Type B pancreatic cell (in vitro differentiated cells): ENCODE measurements at regions not wholly inside any gene's neighbourhood (a gene's known extent, or its start where the extent isn't known, plus 50 kb on each side); places are given as distances from the start of the nearest gene placed in this dataset.

Experiments used
- DNase-seq: peaks from one replicate; pipeline ENCODE4 v3.0.0; 2021; ENCODE audit warnings: mixed read lengths; ENCODE audit not compliant: unreplicated experiment; ENCODE audit errors: extremely low spot score
- H3K27ac Mint-ChIP-seq: 2 replicates; pipeline ENCODE4 v1.8.0; 2021; ENCODE audit warnings: mild to moderate bottlenecking, mixed read lengths
- H3K27me3 Mint-ChIP-seq: 2 replicates; pipeline ENCODE4 v1.8.0; 2021; ENCODE audit warnings: mixed read lengths
- H3K36me3 Mint-ChIP-seq: 2 replicates; pipeline ENCODE4 v1.8.0; 2021; ENCODE audit warnings: mixed read lengths
- H3K4me1 Mint-ChIP-seq: one replicate; pipeline ENCODE4 v1.8.0; 2021; ENCODE audit warnings: mixed read lengths; ENCODE audit not compliant: unreplicated experiment
- H3K4me3 Mint-ChIP-seq: 2 replicates; pipeline ENCODE4 v1.8.0; 2021; ENCODE audit warnings: mild to moderate bottlenecking, mixed read lengths
- H3K9me3 Mint-ChIP-seq: 2 replicates; pipeline ENCODE4 v1.8.0; 2021; ENCODE audit warnings: mixed read lengths
- TF ChIP-seq, protein P1 (sequence below): fragments of 200-600 bp; sonication (generic); conservative IDR thresholded peaks from 2 replicates; pipeline ENCODE4 v1.5.0; 2021; ENCODE audit warnings: antibody characterized with exemption, mild to moderate bottlenecking

DNA sequence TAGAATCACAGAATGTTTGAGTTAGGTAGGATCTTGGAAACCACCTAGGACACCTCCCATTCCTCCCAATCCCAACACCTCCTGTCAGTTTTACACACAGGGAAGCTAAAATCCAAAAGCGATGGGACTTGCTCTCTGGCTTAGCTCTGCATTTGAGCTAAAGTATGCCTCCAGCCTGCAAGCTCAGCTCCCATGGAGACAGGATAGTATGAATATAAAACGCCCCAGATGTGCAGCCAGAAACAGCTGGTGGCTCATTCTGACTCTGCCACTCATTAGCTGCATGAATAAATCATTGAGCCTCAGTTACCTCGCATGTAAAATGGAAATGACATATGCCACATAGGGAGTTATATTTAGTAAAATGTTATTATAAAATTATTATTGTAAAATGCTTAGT, 336.0 kb downstream of the SUCLA2 start:
- Mint-ChIP-seq H3K36me3 (no peaks in the 10 kb centered on the region), H3K9me3 (no peaks in the 10 kb centered on the region), H3K27ac (no peak overlapping the region), H3K4me1 (no peaks in the 10 kb centered on the region), H3K27me3 (no peaks in the 10 kb centered on the region), H3K4me3 (no peak overlapping the region)
- no peak for DNase-seq
- TF ChIP-seq, protein P1, sequence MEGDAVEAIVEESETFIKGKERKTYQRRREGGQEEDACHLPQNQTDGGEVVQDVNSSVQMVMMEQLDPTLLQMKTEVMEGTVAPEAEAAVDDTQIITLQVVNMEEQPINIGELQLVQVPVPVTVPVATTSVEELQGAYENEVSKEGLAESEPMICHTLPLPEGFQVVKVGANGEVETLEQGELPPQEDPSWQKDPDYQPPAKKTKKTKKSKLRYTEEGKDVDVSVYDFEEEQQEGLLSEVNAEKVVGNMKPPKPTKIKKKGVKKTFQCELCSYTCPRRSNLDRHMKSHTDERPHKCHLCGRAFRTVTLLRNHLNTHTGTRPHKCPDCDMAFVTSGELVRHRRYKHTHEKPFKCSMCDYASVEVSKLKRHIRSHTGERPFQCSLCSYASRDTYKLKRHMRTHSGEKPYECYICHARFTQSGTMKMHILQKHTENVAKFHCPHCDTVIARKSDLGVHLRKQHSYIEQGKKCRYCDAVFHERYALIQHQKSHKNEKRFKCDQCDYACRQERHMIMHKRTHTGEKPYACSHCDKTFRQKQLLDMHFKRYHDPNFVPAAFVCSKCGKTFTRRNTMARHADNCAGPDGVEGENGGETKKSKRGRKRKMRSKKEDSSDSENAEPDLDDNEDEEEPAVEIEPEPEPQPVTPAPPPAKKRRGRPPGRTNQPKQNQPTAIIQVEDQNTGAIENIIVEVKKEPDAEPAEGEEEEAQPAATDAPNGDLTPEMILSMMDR = no peak

DNA sequence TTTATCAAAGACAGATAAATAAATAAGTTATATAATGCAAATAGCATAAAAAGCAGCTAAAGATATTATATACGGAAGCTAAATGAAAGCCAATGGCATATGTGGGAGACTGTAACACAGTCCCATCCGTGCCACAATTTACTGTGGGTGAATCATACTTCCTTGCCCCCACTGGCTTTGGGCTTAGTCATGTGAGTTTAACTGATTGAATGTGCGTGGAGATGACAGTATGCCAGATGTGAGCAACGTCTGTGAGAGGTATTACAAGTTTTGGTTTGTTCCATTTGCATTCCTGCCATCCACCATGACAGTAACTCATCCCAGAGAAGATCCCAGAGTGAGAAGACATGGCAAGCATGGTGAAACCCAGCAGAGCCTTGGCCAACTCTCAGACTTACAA, 340.0 kb downstream of the SUCLA2 start:
- TF ChIP-seq, protein P1 = no peak
- no peaks in the 10 kb centered on the region for H3K9me3 Mint-ChIP-seq
- peaks cover 9% of the 10 kb centered on the region for H3K4me1 Mint-ChIP-seq
- no peaks in the 10 kb centered on the region for H3K27me3 Mint-ChIP-seq
- DNase-seq = no peak
- H3K27ac Mint-ChIP-seq = no peak overlapping the region
- no peaks in the 10 kb centered on the region for H3K36me3 Mint-ChIP-seq
- H3K4me3 Mint-ChIP-seq = no peak overlapping the region

- no peak overlapping the region for H3K27ac Mint-ChIP-seq
- TF ChIP-seq, protein P1 = no peak
- H3K9me3 Mint-ChIP-seq = no peaks in the 10 kb centered on the region
- H3K27me3 Mint-ChIP-seq = no peaks in the 10 kb centered on the region
- H3K4me1 Mint-ChIP-seq = peaks cover 15% of the 10 kb centered on the region
- H3K4me3 Mint-ChIP-seq = no peak overlapping the region
- no peak for DNase-seq
- no peaks in the 10 kb centered on the region for H3K36me3 Mint-ChIP-seq
Observed at GRCh38 chr13:47656651-47657050, 344.4 kb downstream of the SUCLA2 start.

DNA sequence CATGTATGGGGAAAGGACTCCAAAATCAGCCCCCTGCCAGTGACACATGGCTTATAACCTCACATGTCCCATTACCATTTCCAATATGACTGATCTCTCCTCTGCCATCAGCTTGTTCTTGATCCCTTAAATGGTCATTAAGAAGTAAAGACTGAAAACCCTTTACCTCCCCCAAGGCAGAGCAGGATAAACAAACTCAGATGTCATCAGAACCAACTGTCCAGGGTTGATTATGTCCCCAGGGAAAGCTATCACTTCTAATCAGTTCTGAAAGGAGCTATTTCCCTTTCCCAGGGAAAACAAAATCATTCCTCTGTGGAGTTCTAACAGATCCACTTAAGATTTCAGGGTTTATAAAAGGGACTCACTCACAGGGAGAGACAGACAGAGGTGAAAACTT, 350.9 kb downstream of the SUCLA2 start:
- H3K4me3 Mint-ChIP-seq = no peak overlapping the region
- no peaks in the 10 kb centered on the region for H3K27me3 Mint-ChIP-seq
- no peaks in the 10 kb centered on the region for H3K36me3 Mint-ChIP-seq
- no peak for DNase-seq
- no peak overlapping the region for H3K27ac Mint-ChIP-seq
- no peaks in the 10 kb centered on the region for H3K9me3 Mint-ChIP-seq
- TF ChIP-seq, protein P1 = no peak
- H3K4me1 Mint-ChIP-seq = peaks cover 19% of the 10 kb centered on the region

DNA sequence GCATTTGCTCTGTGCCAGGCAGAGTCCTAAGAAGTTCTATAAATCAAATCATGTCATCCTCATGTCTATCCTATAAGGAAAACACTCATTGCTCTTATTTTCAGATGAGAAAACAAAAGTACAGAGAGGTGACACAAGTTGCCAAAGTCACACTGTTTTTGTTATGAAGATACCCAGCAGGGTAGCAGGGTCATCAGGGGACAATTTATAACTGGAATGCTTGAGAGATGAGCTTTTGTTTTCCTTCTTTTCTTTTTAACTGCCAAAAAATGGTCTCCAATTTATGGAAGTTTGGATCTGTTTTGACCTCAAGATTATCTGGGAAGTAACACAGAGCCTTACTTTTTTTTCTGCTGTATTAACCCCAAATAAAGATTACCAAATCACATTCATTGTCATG, 354.1 kb downstream of the SUCLA2 start:
- Mint-ChIP-seq H3K27me3 (no peaks in the 10 kb centered on the region), H3K4me3 (no peak overlapping the region), H3K4me1 (peaks cover 12% of the 10 kb centered on the region), H3K27ac (no peak overlapping the region), H3K9me3 (no peaks in the 10 kb centered on the region), H3K36me3 (no peaks in the 10 kb centered on the region)
- TF ChIP-seq, protein P1 = no peak
- DNase-seq = no peak

DNA sequence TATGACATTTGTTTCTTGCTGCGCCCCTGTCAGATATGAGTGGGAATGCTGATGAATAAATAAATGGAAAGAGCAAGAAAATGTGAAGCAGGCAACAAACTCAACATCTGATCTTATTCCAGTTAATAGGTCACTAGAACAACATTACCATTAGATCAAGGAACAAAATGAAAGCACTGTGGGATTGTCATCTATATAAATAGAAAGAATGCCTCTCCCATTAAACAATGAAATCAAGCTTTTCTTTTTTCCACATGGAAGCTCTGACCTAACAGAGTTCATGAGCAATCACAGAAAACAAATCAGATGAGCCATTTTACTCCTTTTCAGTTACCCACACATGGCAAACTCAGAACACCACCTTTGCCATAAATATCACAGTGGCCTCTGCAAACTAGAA, 354.8 kb downstream of the SUCLA2 start:
- Mint-ChIP-seq H3K36me3 (no peaks in the 10 kb centered on the region), H3K9me3 (no peaks in the 10 kb centered on the region), H3K27me3 (no peaks in the 10 kb centered on the region), H3K4me3 (no peak overlapping the region), H3K27ac (no peak overlapping the region), H3K4me1 (peaks cover 12% of the 10 kb centered on the region)
- DNase-seq = no peak
- TF ChIP-seq, protein P1 = no peak
